Stomach (tissue), 8 donors: ENCODE measurements at regions not wholly inside any gene's neighbourhood (a gene's known extent, or its start where the extent isn't known, plus 50 kb on each side); places are given as distances from the start of the nearest gene placed in this dataset.

Experiments used
- DNase-seq, 2 donors: peaks; one replicate each; pipeline versions ENCODE4 v3.0.0 to v3.0.0-alpha.2; 2013 to 2019
- H3K27ac ChIP-seq, 5 donors: fragments of 200-600 bp in 4 of 5; sonication (generic) in 4 of 5; one replicate each; pipeline ENCODE4 v1.5.1; 2013 to 2019; ENCODE audit warnings: mild to moderate bottlenecking in 1 of 5, moderate library complexity in 1 of 5
- H3K27me3 ChIP-seq, 3 donors: fragments of 200-600 bp; sonication (generic); one replicate each; pipeline ENCODE4 v1.5.1; 2017 to 2019; ENCODE audit warnings: mixed run types in 1 of 3
- H3K36me3 ChIP-seq, 4 donors: fragments of 200-600 bp; sonication (generic); 1 replicate in 3 of 4; 2 replicates in 1 of 4; pipeline ENCODE4 v1.5.1; 2016 to 2019
- H3K4me1 ChIP-seq, 4 donors: fragments of 200-600 bp; sonication (generic); one replicate each; pipeline ENCODE4 v1.5.1; 2016 to 2019
- H3K4me3 ChIP-seq, 4 donors: fragments of 200-600 bp; sonication (generic) in 3 of 4; one replicate each; pipeline ENCODE4 v1.5.1; 2016 to 2019; ENCODE audit warnings: mild to moderate bottlenecking in 1 of 4
- H3K9me3 ChIP-seq, 4 donors: fragments of 200-600 bp; sonication (generic); one replicate each; pipeline ENCODE4 v1.5.1; 2016 to 2019
- EP300 ChIP-seq: sonication (generic); formaldehyde crosslinking; IDR thresholded peaks from one replicate; pipeline ENCODE4 v1.6.1; 2017; ENCODE audit warnings: antibody characterized with exemption
- POLR2A ChIP-seq, 4 donors: fragments of 450-650 bp; IDR thresholded peaks; one replicate each; pipeline ENCODE4 v1.6.1; 2016; ENCODE audit warnings: antibody characterized with exemption in 4 of 4, control low read depth in 2 of 4, mild to moderate bottlenecking in 1 of 4, moderate library complexity in 1 of 4
- POLR2AphosphoS5 ChIP-seq, 3 donors: sonication (generic); formaldehyde crosslinking; IDR thresholded peaks; one replicate each; pipeline ENCODE4 v1.6.1; 2016; ENCODE audit warnings: antibody characterized with exemption in 3 of 3
- WGBS, 5 donors: extraction: QIAGEN DNeasy Blood & Tissue Kit in 3 of 5; methylation state at CpG; one replicate each; pipeline versions ENCODE4 v1.1.5 to v1.1.7; 2013 to 2018; 5-methylcytosine and 5-hydroxymethylcytosine counted together
- intact Hi-C: fragments of 100-400 bp; cut with DNase I; formaldehyde crosslinking; loops from one replicate; pipeline ENCODE4 v1.15.1; 2023; ENCODE audit warnings: low total_unique reads
- TF ChIP-seq, protein P1 (sequence below), 7 experiments: fragments of 450-650 bp in 4 of 7; fragments of 200-600 bp in 3 of 7; sonication (generic) in 3 of 7; IDR thresholded peaks; one replicate each; pipeline ENCODE4 v1.5.1; 2016 to 2019; ENCODE audit warnings: antibody characterized with exemption in 7 of 7, control low read depth in 2 of 7, mild to moderate bottlenecking in 1 of 7
- donor health status: healthy with polysubstance abuse.
- donor health status: Bipolar disorder and iron deficiency.
- donor health status: healthy.

DNA sequence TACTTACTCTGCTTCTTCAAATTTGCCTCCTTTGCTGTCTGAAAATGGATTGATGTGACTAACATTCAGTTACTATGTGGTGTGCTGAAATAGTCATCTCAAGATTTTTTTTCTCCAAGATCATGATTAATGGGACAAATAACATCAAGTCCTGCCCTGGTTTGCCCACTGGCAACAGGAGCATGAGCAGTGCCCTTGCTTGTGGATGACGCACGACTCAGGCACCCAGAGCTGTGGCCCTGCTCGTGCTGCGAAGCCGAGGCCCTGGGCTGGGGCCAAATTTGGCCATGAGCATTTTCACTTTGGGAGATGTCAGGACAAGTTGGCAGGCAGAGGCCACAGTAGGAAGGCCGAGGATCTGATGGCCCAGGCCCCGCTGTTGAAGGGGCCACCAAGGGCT lies 239.8 kb upstream of the IGFBP3 start:
- no peaks in the 10 kb centered on the region for H3K36me3 ChIP-seq
- no peak for TF ChIP-seq POLR2AphosphoS5 (IDR thresholded peaks at IDR 0.05)
- TF ChIP-seq POLR2A (IDR thresholded peaks at IDR 0.05), result no peak
- TF ChIP-seq, protein P1, sequence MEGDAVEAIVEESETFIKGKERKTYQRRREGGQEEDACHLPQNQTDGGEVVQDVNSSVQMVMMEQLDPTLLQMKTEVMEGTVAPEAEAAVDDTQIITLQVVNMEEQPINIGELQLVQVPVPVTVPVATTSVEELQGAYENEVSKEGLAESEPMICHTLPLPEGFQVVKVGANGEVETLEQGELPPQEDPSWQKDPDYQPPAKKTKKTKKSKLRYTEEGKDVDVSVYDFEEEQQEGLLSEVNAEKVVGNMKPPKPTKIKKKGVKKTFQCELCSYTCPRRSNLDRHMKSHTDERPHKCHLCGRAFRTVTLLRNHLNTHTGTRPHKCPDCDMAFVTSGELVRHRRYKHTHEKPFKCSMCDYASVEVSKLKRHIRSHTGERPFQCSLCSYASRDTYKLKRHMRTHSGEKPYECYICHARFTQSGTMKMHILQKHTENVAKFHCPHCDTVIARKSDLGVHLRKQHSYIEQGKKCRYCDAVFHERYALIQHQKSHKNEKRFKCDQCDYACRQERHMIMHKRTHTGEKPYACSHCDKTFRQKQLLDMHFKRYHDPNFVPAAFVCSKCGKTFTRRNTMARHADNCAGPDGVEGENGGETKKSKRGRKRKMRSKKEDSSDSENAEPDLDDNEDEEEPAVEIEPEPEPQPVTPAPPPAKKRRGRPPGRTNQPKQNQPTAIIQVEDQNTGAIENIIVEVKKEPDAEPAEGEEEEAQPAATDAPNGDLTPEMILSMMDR (IDR thresholded peaks at IDR 0.05), result no peak
- no peak for TF ChIP-seq EP300
- no peak for DNase-seq
- no peaks in the 10 kb centered on the region for H3K4me1 ChIP-seq
- intact Hi-C loops, result no loop called here
- WGBS, 5 donors, result 83 to 98% (median 92%) methylated on average over 7 of the region's 7 CpGs
- no peaks in the 10 kb centered on the region for H3K27me3 ChIP-seq
- H3K9me3 ChIP-seq, result no peaks in the 10 kb centered on the region
- H3K27ac ChIP-seq, result no peak overlapping the region
- no peak overlapping the region for H3K4me3 ChIP-seq

DNA sequence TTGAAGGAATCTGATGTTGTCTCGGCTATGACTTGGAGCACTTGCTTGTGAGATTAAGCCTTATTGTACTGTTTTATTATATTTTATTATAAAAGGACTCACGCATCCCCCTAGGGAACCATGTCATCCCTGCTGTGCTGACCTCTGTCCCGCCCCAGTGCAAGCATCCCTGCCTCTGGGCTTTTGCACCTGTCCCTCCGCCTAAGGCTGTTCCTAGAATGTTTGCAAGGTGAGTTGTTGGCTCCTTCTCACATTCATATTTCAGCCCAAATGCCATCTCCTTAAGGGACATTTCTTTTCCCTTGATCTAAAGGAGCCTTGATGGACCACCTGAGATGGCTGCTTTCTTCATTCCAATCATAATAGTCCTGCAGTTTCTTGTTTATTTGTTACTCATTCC lies 236.9 kb upstream of the IGFBP3 start:
- DNase-seq, result no peak
- TF ChIP-seq, protein P1 (IDR thresholded peaks at IDR 0.05), result no peak
- TF ChIP-seq POLR2A (IDR thresholded peaks at IDR 0.05) (no peak), POLR2AphosphoS5 (IDR thresholded peaks at IDR 0.05) (no peak), EP300 (no peak)
- no peak overlapping the region for H3K27ac ChIP-seq
- no peak overlapping the region for H3K4me3 ChIP-seq
- WGBS, 5 donors, result 90 to 94% (median 93%) methylated on average over 4 of the region's 4 CpGs
- no peaks in the 10 kb centered on the region for H3K4me1 ChIP-seq
- H3K9me3 ChIP-seq, result no peaks in the 10 kb centered on the region
- intact Hi-C loops, result no loop called here
- no peaks in the 10 kb centered on the region for H3K27me3 ChIP-seq
- no peaks in the 10 kb centered on the region for H3K36me3 ChIP-seq

DNA sequence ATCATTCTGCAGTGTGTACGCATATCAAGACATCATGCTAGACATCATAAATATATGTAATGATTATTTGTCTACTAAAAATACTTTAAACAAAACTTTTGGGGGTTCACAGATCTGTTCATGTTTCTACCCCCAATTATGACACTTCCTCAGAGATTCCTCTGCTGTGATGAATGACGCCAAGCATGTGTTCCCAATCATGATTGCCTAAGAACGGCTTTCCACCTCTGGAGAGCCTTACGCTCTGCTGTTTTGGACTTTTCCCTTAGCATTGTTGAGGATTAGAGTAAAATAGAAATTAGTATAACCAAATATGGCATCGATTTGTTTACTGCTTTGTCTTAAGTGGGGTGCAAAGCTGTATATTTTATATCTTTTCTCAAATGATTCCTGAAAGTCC lies 236.3 kb upstream of the IGFBP3 start:
- intact Hi-C loops, result no loop called here

DNA sequence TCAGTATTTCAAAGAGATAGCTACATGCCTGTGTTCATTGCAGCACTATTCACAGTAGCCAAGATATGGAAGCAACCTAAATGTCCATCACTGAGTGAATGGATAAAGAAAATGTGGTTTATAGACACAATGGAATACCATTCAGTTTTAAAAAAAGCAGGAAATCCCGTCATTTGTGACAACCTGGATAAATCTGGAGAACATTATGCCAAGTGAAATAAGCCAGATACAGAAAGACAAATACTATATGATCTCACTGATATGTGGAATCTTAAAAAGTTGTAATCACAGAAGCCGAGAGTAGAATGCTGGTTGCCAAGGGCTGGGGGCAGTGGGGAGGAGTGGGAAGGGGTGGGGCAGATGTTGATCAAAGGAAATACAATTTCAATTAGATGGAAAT lies 235.8 kb upstream of the IGFBP3 start:
- Histone ChIP-seq H3K36me3 (no peaks in the 10 kb centered on the region), H3K4me3 (no peak overlapping the region), H3K9me3 (no peaks in the 10 kb centered on the region), H3K27me3 (no peaks in the 10 kb centered on the region), H3K4me1 (no peaks in the 10 kb centered on the region), H3K27ac (no peak overlapping the region)
- WGBS, 5 donors, result 32 to 46% (median 38%) methylated on average over 2 of the region's 2 CpGs
- TF ChIP-seq POLR2AphosphoS5 (IDR thresholded peaks at IDR 0.05), result no peak
- TF ChIP-seq, protein P1 (IDR thresholded peaks at IDR 0.05), result no peak
- TF ChIP-seq EP300, result no peak
- TF ChIP-seq POLR2A (IDR thresholded peaks at IDR 0.05), result no peak
- DNase-seq, result no peak
- intact Hi-C loops, result no loop called here

More for the DNA sequence above, 236.3 kb upstream of the IGFBP3 start:
- Histone ChIP-seq H3K4me3 (no peak overlapping the region), H3K36me3 (no peaks in the 10 kb centered on the region), H3K4me1 (no peaks in the 10 kb centered on the region), H3K27ac (no peak overlapping the region), H3K27me3 (no peaks in the 10 kb centered on the region), H3K9me3 (no peaks in the 10 kb centered on the region)
- WGBS, 5 donors, result 82 to 92% (median 91%) methylated on average over 5 of the region's 5 CpGs
- TF ChIP-seq, protein P1 (IDR thresholded peaks at IDR 0.05), result no peak
- no peak for TF ChIP-seq POLR2A (IDR thresholded peaks at IDR 0.05)
- no peak for TF ChIP-seq POLR2AphosphoS5 (IDR thresholded peaks at IDR 0.05)
- no peak for TF ChIP-seq EP300
- DNase-seq, result no peak
